ENCODE measurements at regions not wholly inside any gene's neighbourhood (a gene's known extent, or its start where the extent isn't known, plus 50 kb on each side); places are given as distances from the start of the nearest gene placed in this dataset.
A peak's percentile ranks its signal among the peaks of the same experiment; 100 is the strongest.

DNA sequence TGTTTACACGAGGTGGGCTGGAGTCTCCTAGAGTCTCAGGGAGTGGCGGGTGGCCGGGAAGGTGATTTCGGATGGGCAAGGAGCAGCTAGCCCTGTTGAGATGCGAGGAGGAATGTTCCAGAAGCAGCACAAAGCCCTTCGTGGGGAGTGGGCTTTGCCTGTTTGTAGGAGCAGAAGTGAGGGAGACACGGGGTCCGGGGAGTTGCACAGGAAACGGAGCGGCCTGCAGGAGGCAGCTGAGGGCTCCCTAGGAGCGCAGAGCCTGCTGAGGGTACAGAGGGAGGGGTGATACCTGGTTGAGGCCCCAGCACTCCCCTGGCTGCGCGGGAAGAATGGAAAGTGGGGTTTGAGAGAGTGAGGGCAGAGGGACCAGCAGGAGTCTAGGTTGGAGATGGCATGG is 847.2 kb downstream of the TBC1D22A start:
- TF ChIP-seq CTCF (IDR thresholded peaks at IDR 0.05; ENCODE audit: control insufficient read depth, extremely low read depth, insufficient read depth), result no peak
- H3K4me3 ChIP-seq (ENCODE audit: low read depth, low read length), result no peak overlapping the region
- DNase-seq (ENCODE audit: low read depth), result no peak

- H3K4me3 ChIP-seq (ENCODE audit: low read depth, low read length), result no peak overlapping the region
- TF ChIP-seq CTCF (IDR thresholded peaks at IDR 0.05; ENCODE audit: control insufficient read depth, extremely low read depth, insufficient read depth), result no peak
- DNase-seq (ENCODE audit: low read depth), result no peak
Observed at GRCh38 chr22:47608421-47608820, 846.0 kb downstream of the TBC1D22A start.

DNA sequence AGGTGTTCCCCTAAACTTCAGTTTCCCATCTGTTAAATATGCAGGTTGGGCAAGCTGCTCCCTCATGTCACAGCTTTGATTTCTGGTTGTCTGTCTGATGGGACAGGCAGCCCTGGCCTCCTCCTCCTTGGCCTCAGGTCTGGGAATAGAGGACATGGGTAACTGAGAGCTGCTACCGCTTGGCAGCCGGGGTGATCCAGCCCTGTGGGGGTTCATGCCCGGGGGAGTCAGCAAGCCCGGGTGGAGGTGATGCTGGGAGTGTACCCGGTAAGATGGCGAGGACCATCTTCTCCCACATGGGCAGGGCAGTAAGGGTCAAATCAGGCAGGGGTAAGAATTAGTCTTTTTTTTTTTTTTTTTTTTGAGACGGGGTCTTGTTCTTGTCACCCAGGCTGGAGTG is 845.0 kb downstream of the TBC1D22A start:
- TF ChIP-seq CTCF (IDR thresholded peaks at IDR 0.05; ENCODE audit: control insufficient read depth, extremely low read depth, insufficient read depth), result no peak
- no peak overlapping the region for H3K4me3 ChIP-seq (ENCODE audit: low read depth, low read length)
- DNase-seq (ENCODE audit: low read depth), result no peak

DNA sequence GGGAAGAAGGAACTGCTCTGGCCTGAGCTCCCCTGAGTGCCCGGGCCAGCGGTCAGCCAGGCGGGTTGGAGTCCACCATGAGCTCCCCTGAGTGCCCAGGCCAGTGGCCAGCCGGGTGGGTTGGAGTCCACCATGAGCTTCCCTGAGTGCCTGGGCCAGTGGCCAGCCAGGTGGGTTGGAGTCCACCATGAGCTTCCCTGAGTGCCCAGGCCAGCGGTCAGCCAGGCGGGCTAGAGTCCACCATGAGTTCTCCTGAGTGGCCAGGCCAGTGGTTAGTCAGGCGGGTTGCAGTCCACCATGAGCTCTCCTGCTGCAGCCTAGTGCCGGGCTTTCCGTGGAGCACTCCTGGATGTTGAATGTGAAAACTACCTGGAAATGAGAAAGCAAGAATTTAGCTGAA is 844.0 kb downstream of the TBC1D22A start:
- TF ChIP-seq CTCF (IDR thresholded peaks at IDR 0.05; ENCODE audit: control insufficient read depth, extremely low read depth, insufficient read depth), result no peak
- no peak for DNase-seq (ENCODE audit: low read depth)
- no peak overlapping the region for H3K4me3 ChIP-seq (ENCODE audit: low read depth, low read length)

- no peak for DNase-seq (ENCODE audit: low read depth)
- no peak for TF ChIP-seq CTCF (IDR thresholded peaks at IDR 0.05; ENCODE audit: control insufficient read depth, extremely low read depth, insufficient read depth)
- no peak overlapping the region for H3K4me3 ChIP-seq (ENCODE audit: low read depth, low read length)
Observed at GRCh38 chr22:47605886-47606285, 843.4 kb downstream of the TBC1D22A start.

DNA sequence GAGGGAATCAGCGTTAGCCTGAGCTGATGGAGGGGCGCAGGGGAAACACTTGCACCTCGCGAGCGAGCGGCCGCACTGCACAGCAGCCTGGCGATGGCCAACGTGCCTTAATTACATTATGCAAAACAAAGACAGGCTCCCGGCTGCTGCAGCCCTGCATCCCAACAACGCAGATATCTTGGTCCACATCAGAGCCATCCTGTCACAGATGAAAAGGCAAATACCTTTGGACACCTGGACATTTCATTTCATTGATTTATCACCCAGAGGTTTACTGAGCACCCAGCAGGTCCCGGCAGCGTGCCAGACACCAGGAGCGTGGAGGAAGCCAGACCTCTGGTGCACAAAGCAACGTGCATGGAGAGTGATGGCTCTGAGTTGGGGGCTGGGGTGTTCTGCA is 843.0 kb downstream of the TBC1D22A start:
- TF ChIP-seq CTCF (IDR thresholded peaks at IDR 0.05; ENCODE audit: control insufficient read depth, extremely low read depth, insufficient read depth), result no peak
- DNase-seq (ENCODE audit: low read depth), result peak; percentile 38
- no peak overlapping the region for H3K4me3 ChIP-seq (ENCODE audit: low read depth, low read length)

DNA sequence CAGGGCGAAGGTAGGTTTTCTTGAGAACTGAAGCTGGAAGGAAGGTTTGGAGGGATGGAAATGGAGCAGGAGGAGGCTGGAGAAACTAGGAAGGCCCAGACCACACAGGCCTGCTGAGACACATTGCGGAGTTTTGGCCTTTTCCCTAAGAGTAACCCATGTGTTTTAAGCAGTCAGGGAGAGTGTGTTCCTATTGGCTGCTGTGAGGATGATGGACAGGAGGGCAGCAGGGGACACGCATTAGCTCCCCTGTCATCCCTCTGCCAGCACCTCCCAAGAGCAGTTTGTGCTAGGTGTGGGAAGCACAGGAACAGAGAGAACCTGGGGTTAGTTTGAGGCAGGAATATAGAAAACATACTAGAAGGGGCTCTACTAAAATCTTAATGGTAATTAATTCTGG is 842.1 kb downstream of the TBC1D22A start:
- no peak for TF ChIP-seq CTCF (IDR thresholded peaks at IDR 0.05; ENCODE audit: control insufficient read depth, extremely low read depth, insufficient read depth)
- no peak for DNase-seq (ENCODE audit: low read depth)
- no peak overlapping the region for H3K4me3 ChIP-seq (ENCODE audit: low read depth, low read length)
